IMR-90 (cell line): ENCODE measurements at regions not wholly inside any gene's neighbourhood (a gene's known extent, or its start where the extent isn't known, plus 50 kb on each side); places are given as distances from the start of the nearest gene placed in this dataset.

ENCODE experiments used
- ATAC-seq: fragments of 200-7000 bp; cut with Tn5 transposase; 2 replicates; pipeline ENCODE4 v1.9.1; 2020; ENCODE audit warnings: low read depth, mild to moderate bottlenecking, moderate library complexity
- BruUV-seq: library from RNA; stranded (reverse); fragments of 400-500 nt; replicated peaks from 2 replicates; lab custom pipeline; 2021; lab: Mats Ljungman, UMichigan
- CTCF ChIA-PET: fragments of 300-600 bp; formaldehyde crosslinking; extraction: SDS; loops from one replicate; lab custom pipeline; 2021; ENCODE audit warnings: antibody characterized with exemption; lab: Yijun Ruan, JAX
- POLR2A ChIA-PET: fragments of 300-600 bp; sonication (Branson Sonifier 250); formaldehyde crosslinking; loops from one replicate; lab custom pipeline; 2022; ENCODE audit warnings: antibody characterized with exemption; ENCODE audit not compliant: unreplicated experiment; lab: Charles Lee
- DNase-seq: peaks from one replicate; pipeline ENCODE4 v3.0.0; 2013
- H2AFZ ChIP-seq: replicated peaks from 2 replicates; pipeline ENCODE3; 2013; ENCODE audit warnings: low read length, mild to moderate bottlenecking; ENCODE audit not compliant: poor library complexity
- H2AK5ac ChIP-seq: 2 replicates; pipeline ENCODE4 v1.6.1; 2013; ENCODE audit warnings: low read depth, low read length, inconsistent platforms
- H2AK9ac ChIP-seq: replicated peaks from 2 replicates; pipeline ENCODE3; 2013; ENCODE audit warnings: mild to moderate bottlenecking, low read depth, low read length, moderate library complexity; ENCODE audit not compliant: poor library complexity
- H2BK120ac ChIP-seq: 2 replicates; pipeline ENCODE4 v1.6.1; 2013; ENCODE audit warnings: low read depth, low read length, inconsistent platforms
- H2BK15ac ChIP-seq: 3 replicates; pipeline ENCODE4 v1.6.1; 2013; ENCODE audit warnings: low read depth, low read length, inconsistent platforms
- H2BK20ac ChIP-seq: 2 replicates; pipeline ENCODE4 v1.6.1; 2013; ENCODE audit warnings: low read depth, mild to moderate bottlenecking, inconsistent platforms, low read length, moderate library complexity
- H2BK5ac ChIP-seq: 2 replicates; pipeline ENCODE4 v1.6.1; 2013; ENCODE audit warnings: mild to moderate bottlenecking, low read depth, low read length, inconsistent platforms; ENCODE audit not compliant: poor library complexity, severe bottlenecking
- H3K14ac ChIP-seq: replicated peaks from 2 replicates; pipeline ENCODE4 v1.6.1; 2013; ENCODE audit warnings: low read depth, low read length, inconsistent platforms
- H3K18ac ChIP-seq: 2 replicates; pipeline ENCODE4 v1.6.1; 2013; ENCODE audit warnings: low read depth, low read length, control low read depth
- H3K23ac ChIP-seq: 2 replicates; pipeline ENCODE4 v1.6.1; 2013; ENCODE audit warnings: low read depth, low read length, inconsistent platforms
- H3K27ac ChIP-seq: 2 replicates; pipeline ENCODE4 v1.5.1; 2013; ENCODE audit warnings: mild to moderate bottlenecking, control low read depth, low read length; ENCODE audit not compliant: insufficient read depth
- H3K27me3 ChIP-seq: 2 replicates; pipeline ENCODE4 v1.6.1; 2013; ENCODE audit warnings: low read length; ENCODE audit not compliant: control insufficient read depth, insufficient read depth
- H3K36me3 ChIP-seq: 2 replicates; pipeline ENCODE4 v1.6.1; 2013; ENCODE audit warnings: low read length, mixed read lengths; ENCODE audit not compliant: control insufficient read depth, insufficient read depth
- H3K4ac ChIP-seq: 2 replicates; pipeline ENCODE4 v1.6.1; 2013; ENCODE audit warnings: low read depth, low read length, inconsistent platforms
- H3K4me1 ChIP-seq: 2 replicates; pipeline ENCODE4 v1.6.1; 2013; ENCODE audit warnings: low read length, mixed read lengths; ENCODE audit not compliant: control insufficient read depth, insufficient read depth
- H3K4me2 ChIP-seq: 2 replicates; pipeline ENCODE4 v1.6.1; 2013; ENCODE audit warnings: low read depth, mild to moderate bottlenecking, control low read depth, low read length, moderate library complexity
- H3K4me3 ChIP-seq: 2 replicates; pipeline ENCODE4 v1.5.1; 2013; ENCODE audit warnings: low read depth, mild to moderate bottlenecking, control low read depth, low read length, moderate library complexity; ENCODE audit not compliant: insufficient read depth
- H3K56ac ChIP-seq: 2 replicates; pipeline ENCODE4 v1.6.1; 2013; ENCODE audit warnings: low read length, inconsistent platforms; ENCODE audit not compliant: insufficient read depth; ENCODE audit errors: extremely low read depth
- H3K79me1 ChIP-seq, 2 experiments: 2 replicates each; pipeline ENCODE4 v1.6.1; 2013; ENCODE audit warnings: low read length in 2 of 2, inconsistent platforms in 1 of 2, low read depth in 1 of 2
- H3K9ac ChIP-seq: 2 replicates; pipeline ENCODE4 v1.6.1; 2013; ENCODE audit warnings: low read depth, low read length, control low read depth
- H3K9me1 ChIP-seq: 2 replicates; pipeline ENCODE4 v1.6.1; 2013; ENCODE audit warnings: low read length, inconsistent platforms; ENCODE audit not compliant: insufficient read depth
- H3K9me3 ChIP-seq: 2 replicates; pipeline ENCODE4 v1.6.1; 2013; ENCODE audit warnings: low read length; ENCODE audit not compliant: control insufficient read depth, insufficient read depth
- H4K20me1 ChIP-seq: 2 replicates; pipeline ENCODE4 v1.6.1; 2013; ENCODE audit warnings: low read length, inconsistent platforms; ENCODE audit not compliant: insufficient read depth
- H4K5ac ChIP-seq: 2 replicates; pipeline ENCODE4 v1.6.1; 2013; ENCODE audit warnings: mild to moderate bottlenecking, low read depth, low read length, control low read depth
- H4K8ac ChIP-seq, 2 experiments: 2 replicates each; pipeline ENCODE4 v1.6.1; 2013; ENCODE audit warnings: low read depth in 2 of 2, low read length in 2 of 2, control low read depth in 1 of 2, inconsistent platforms in 1 of 2
- H4K91ac ChIP-seq: 2 replicates; pipeline ENCODE4 v1.6.1; 2013; ENCODE audit warnings: low read depth, low read length, inconsistent platforms; ENCODE audit not compliant: insufficient read depth
- CHD1 ChIP-seq: IDR thresholded peaks from 2 replicates; pipeline ENCODE4 v1.6.1; 2012; ENCODE audit warnings: low read depth, low read length, improper control_type of control experiment
- NFE2L2 ChIP-seq: fragments of 150-350 bp; IDR thresholded peaks from 2 replicates; pipeline ENCODE4 v1.6.1; 2016; ENCODE audit warnings: low read depth, mild to moderate bottlenecking, low read length
- WGBS, 2 experiments: methylation state at CpG; one replicate each; pipeline versions ENCODE4 v1.1.5 to v1.1.7; 2013; ENCODE audit warnings: missing lambda C conversion rate in 2 of 2; ENCODE audit not compliant: insufficient read length in 1 of 2; ENCODE audit errors: extremely low coverage in 2 of 2; 5-methylcytosine and 5-hydroxymethylcytosine counted together
- dilution Hi-C: fragments of 300-500 bp; cut with HindIII; formaldehyde crosslinking; loops from one replicate; pipeline ENCODE4 v1.14.3; 2018; ENCODE audit warnings: low sequenced_read_pairs; ENCODE audit not compliant: unreplicated experiment
- in situ Hi-C: fragments of 300-500 bp; cut with MboI; formaldehyde crosslinking; loops from 3 replicates; pipeline ENCODE4 v1.14.3; 2019; ENCODE audit warnings: low sequenced_read_pairs, inconsistent platforms, mixed read lengths
- intact Hi-C: fragments of 100-400 bp; cut with micrococcal nuclease; formaldehyde crosslinking; loops from 2 replicates; pipeline ENCODE4 v1.10.0; 2022

DNA sequence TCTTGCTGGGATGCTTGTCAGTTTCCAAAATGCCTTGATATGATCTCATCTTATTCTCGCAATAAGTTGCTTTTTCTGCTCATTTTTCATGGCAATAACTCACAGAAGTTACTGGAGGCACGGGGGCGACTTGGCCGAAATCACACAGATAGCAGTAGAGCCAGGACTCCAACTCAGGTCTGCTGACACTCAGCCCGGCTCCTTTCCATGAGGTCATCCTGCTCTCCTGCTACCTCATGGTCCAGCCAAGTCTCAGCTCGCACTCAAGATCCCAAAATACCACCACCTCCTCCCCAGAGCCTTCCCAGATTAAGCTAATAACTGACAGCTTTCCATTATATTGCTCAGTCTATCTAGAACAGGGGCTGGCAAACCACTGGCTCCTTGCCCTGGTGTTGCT lies 269.5 kb downstream of the MAP2K4 start:
- BruUV-seq = no TSS peak
- no peak overlapping the region for H3K4me2 ChIP-seq
- no peak overlapping the region for H2AK5ac ChIP-seq
- H3K4ac ChIP-seq = no peak overlapping the region
- DNase-seq = no peak
- H3K4me1 ChIP-seq = no peaks in the 10 kb centered on the region
- H3K9me3 ChIP-seq = no peaks in the 10 kb centered on the region
- H4K91ac ChIP-seq = no peak overlapping the region
- in situ Hi-C loops (no loop called here), dilution Hi-C loops (no loop called here), intact Hi-C loops (no loop called here)
- no peak overlapping the region for H2AFZ ChIP-seq
- H2AK9ac ChIP-seq = no peak overlapping the region
- no peak overlapping the region for H3K18ac ChIP-seq
- no peak overlapping the region for H4K5ac ChIP-seq
- WGBS, 2 experiments = 82% methylated on average over 3 of the region's 6 CpGs; no CpG with 5 or more reads in 1 of the 2 experiments
- no peak overlapping the region for H3K56ac ChIP-seq
- no peak overlapping the region for H4K8ac ChIP-seq
- H4K20me1 ChIP-seq = no peaks in the 10 kb centered on the region
- no peaks in the 10 kb centered on the region for H3K9me1 ChIP-seq
- H3K4me3 ChIP-seq = no peak overlapping the region
- no peak for TF ChIP-seq NFE2L2
- TF ChIP-seq CHD1 = no peak
- CTCF ChIA-PET = interaction anchor here (0.9 kb wide), 1 partner anchor 175 kb away, joined by 3 read pairs; no protein-coding TSS in a partner anchor
- H3K14ac ChIP-seq = no peak overlapping the region
- no peak overlapping the region for H3K27ac ChIP-seq
- no peak overlapping the region for H3K9ac ChIP-seq
- H3K79me1 ChIP-seq = no peaks in the 10 kb centered on the region
- H3K23ac ChIP-seq = no peak overlapping the region
- no peak overlapping the region for H2BK120ac ChIP-seq
- H2BK5ac ChIP-seq = no peak overlapping the region
- POLR2A ChIA-PET = no interaction called here
- H3K27me3 ChIP-seq = no peaks in the 10 kb centered on the region
- H2BK20ac ChIP-seq = no peak overlapping the region
- ATAC-seq = no peak
- H2BK15ac ChIP-seq = no peak overlapping the region
- H3K36me3 ChIP-seq = no peaks in the 10 kb centered on the region
